IPS DF 6.9 (cell line): ENCODE measurements at regions not wholly inside any gene's neighbourhood (a gene's known extent, or its start where the extent isn't known, plus 50 kb on each side); places are given as distances from the start of the nearest gene placed in this dataset.

Experiments
- DNase-seq: peaks from one replicate; pipeline ENCODE4 v3.0.0-alpha.2; 2013; ENCODE audit warnings: low read depth, low spot score
- H3K27ac ChIP-seq: one replicate; pipeline ENCODE4 v1.5.1; 2013; ENCODE audit warnings: low read length, control low read depth
- H3K27me3 ChIP-seq: 2 replicates; pipeline ENCODE4 v1.6.1; 2013; ENCODE audit warnings: mild to moderate bottlenecking, low read length; ENCODE audit not compliant: control insufficient read depth, insufficient read depth
- H3K36me3 ChIP-seq: 2 replicates; pipeline ENCODE4 v1.6.1; 2013; ENCODE audit warnings: low read length; ENCODE audit not compliant: control insufficient read depth, insufficient read depth
- H3K4me1 ChIP-seq: 2 replicates; pipeline ENCODE4 v1.6.1; 2013; ENCODE audit warnings: low read length; ENCODE audit not compliant: control insufficient read depth, insufficient read depth
- H3K4me3 ChIP-seq: 2 replicates; pipeline ENCODE4 v1.5.1; 2013; ENCODE audit warnings: mild to moderate bottlenecking, low read length
- H3K9me3 ChIP-seq: 2 replicates; pipeline ENCODE4 v1.6.1; 2013; ENCODE audit warnings: low read length, inconsistent platforms; ENCODE audit not compliant: control insufficient read depth, insufficient read depth
- WGBS: extraction: QIAGEN DNeasy Blood & Tissue Kit; methylation state at CpG from one replicate; pipeline ENCODE4 v1.1.7; 2013; ENCODE audit warnings: mixed read lengths, missing lambda C conversion rate; ENCODE audit not compliant: insufficient read length, insufficient coverage; 5-methylcytosine and 5-hydroxymethylcytosine counted together

GRCh38 chr7:25770235-25770634, 381.8 kb upstream of the NFE2L3 start:
- Histone ChIP-seq H3K27me3 (no peaks in the 10 kb centered on the region), H3K4me1 (no peaks in the 10 kb centered on the region), H3K27ac (no peak overlapping the region), H3K4me3 (no peak overlapping the region), H3K9me3 (no peaks in the 10 kb centered on the region), H3K36me3 (no peaks in the 10 kb centered on the region)
- no peak for DNase-seq
- WGBS, result no CpG with 5 or more reads among the region's 4 CpGs

- WGBS, result no CpG with 5 or more reads among the region's 3 CpGs
- DNase-seq, result no peak
- H3K9me3 ChIP-seq, result no peaks in the 10 kb centered on the region
- no peaks in the 10 kb centered on the region for H3K4me1 ChIP-seq
- no peak overlapping the region for H3K27ac ChIP-seq
- H3K36me3 ChIP-seq, result no peaks in the 10 kb centered on the region
- H3K4me3 ChIP-seq, result no peak overlapping the region
- no peaks in the 10 kb centered on the region for H3K27me3 ChIP-seq
Measured at GRCh38 chr7:25770670-25771069, 381.3 kb upstream of the NFE2L3 start.

- Histone ChIP-seq H3K27me3 (no peaks in the 10 kb centered on the region), H3K4me1 (no peaks in the 10 kb centered on the region), H3K27ac (no peak overlapping the region), H3K4me3 (no peak overlapping the region), H3K36me3 (no peaks in the 10 kb centered on the region), H3K9me3 (no peaks in the 10 kb centered on the region)
- no CpG with 5 or more reads among the region's 4 CpGs for WGBS
- DNase-seq, result no peak
Measured at GRCh38 chr7:25771491-25771890, 380.5 kb upstream of the NFE2L3 start.

- H3K9me3 ChIP-seq, result no peaks in the 10 kb centered on the region
- no peak for DNase-seq
- WGBS, result no CpG with 5 or more reads among the region's 4 CpGs
- H3K27me3 ChIP-seq, result no peaks in the 10 kb centered on the region
- no peaks in the 10 kb centered on the region for H3K4me1 ChIP-seq
- H3K27ac ChIP-seq, result no peak overlapping the region
- no peak overlapping the region for H3K4me3 ChIP-seq
- no peaks in the 10 kb centered on the region for H3K36me3 ChIP-seq
Measured at GRCh38 chr7:25772802-25773201, 379.2 kb upstream of the NFE2L3 start.

- Histone ChIP-seq H3K36me3 (no peaks in the 10 kb centered on the region), H3K4me3 (no peak overlapping the region), H3K9me3 (no peaks in the 10 kb centered on the region), H3K27ac (no peak overlapping the region), H3K4me1 (no peaks in the 10 kb centered on the region), H3K27me3 (no peaks in the 10 kb centered on the region)
- no CpG with 5 or more reads among the region's 1 CpG for WGBS
- DNase-seq, result no peak
Measured at GRCh38 chr7:25774675-25775074, 377.3 kb upstream of the NFE2L3 start.

- Histone ChIP-seq H3K4me1 (no peaks in the 10 kb centered on the region), H3K27ac (no peak overlapping the region), H3K4me3 (no peak overlapping the region), H3K36me3 (no peaks in the 10 kb centered on the region), H3K9me3 (no peaks in the 10 kb centered on the region), H3K27me3 (no peaks in the 10 kb centered on the region)
- DNase-seq, result no peak
- no CpG with 5 or more reads among the region's 4 CpGs for WGBS
Measured at GRCh38 chr7:25775570-25775969, 376.4 kb upstream of the NFE2L3 start.

- Histone ChIP-seq H3K27me3 (no peaks in the 10 kb centered on the region), H3K4me3 (no peak overlapping the region), H3K4me1 (no peaks in the 10 kb centered on the region), H3K27ac (no peak overlapping the region), H3K9me3 (no peaks in the 10 kb centered on the region), H3K36me3 (no peaks in the 10 kb centered on the region)
- DNase-seq, result no peak
- WGBS, result no CpG with 5 or more reads among the region's 3 CpGs
Measured at GRCh38 chr7:25775999-25776743, 375.8 kb upstream of the NFE2L3 start.

GRCh38 chr7:25776744-25777123, 375.3 kb upstream of the NFE2L3 start:
- Histone ChIP-seq H3K4me3 (no peak overlapping the region), H3K27me3 (no peaks in the 10 kb centered on the region), H3K4me1 (no peaks in the 10 kb centered on the region), H3K27ac (no peak overlapping the region), H3K36me3 (no peaks in the 10 kb centered on the region), H3K9me3 (no peaks in the 10 kb centered on the region)
- no CpG with 5 or more reads among the region's 1 CpG for WGBS
- no peak for DNase-seq

- H3K9me3 ChIP-seq, result no peaks in the 10 kb centered on the region
- H3K27me3 ChIP-seq, result no peaks in the 10 kb centered on the region
- no peak overlapping the region for H3K27ac ChIP-seq
- DNase-seq, result no peak
- no peaks in the 10 kb centered on the region for H3K36me3 ChIP-seq
- H3K4me1 ChIP-seq, result no peaks in the 10 kb centered on the region
- WGBS, result no CpG with 5 or more reads among the region's 11 CpGs
- H3K4me3 ChIP-seq, result no peak overlapping the region
Measured at GRCh38 chr7:25777969-25778708, 373.9 kb upstream of the NFE2L3 start.

- H3K9me3 ChIP-seq, result no peaks in the 10 kb centered on the region
- no peaks in the 10 kb centered on the region for H3K36me3 ChIP-seq
- H3K27ac ChIP-seq, result no peak overlapping the region
- no peaks in the 10 kb centered on the region for H3K4me1 ChIP-seq
- no peak for DNase-seq
- H3K4me3 ChIP-seq, result no peak overlapping the region
- no CpG with 5 or more reads among the region's 3 CpGs for WGBS
- H3K27me3 ChIP-seq, result no peaks in the 10 kb centered on the region
Measured at GRCh38 chr7:25779002-25779546, 372.9 kb upstream of the NFE2L3 start.
